Neural progenitor cell (in vitro differentiated cells): ENCODE measurements at regions not wholly inside any gene's neighbourhood (a gene's known extent, or its start where the extent isn't known, plus 50 kb on each side); places are given as distances from the start of the nearest gene placed in this dataset.

Experiments
- DNase-seq: peaks from one replicate; pipeline ENCODE4 v3.0.0-alpha.2; 2016; ENCODE audit warnings: low spot score
- H2AFZ ChIP-seq: fragments of 200-600 bp; sonication (generic); replicated peaks from 2 replicates; pipeline ENCODE4 v1.6.1; 2016; ENCODE audit warnings: antibody characterized with exemption
- H3F3A ChIP-seq: fragments of 200-600 bp; sonication (generic); 2 replicates; pipeline ENCODE4 v1.6.1; 2016; ENCODE audit warnings: antibody characterized with exemption, low read depth
- H3K27ac ChIP-seq: fragments of 200-600 bp; sonication (generic); 2 replicates; pipeline ENCODE4 v1.5.1; 2016; ENCODE audit warnings: mild to moderate bottlenecking
- H3K27me3 ChIP-seq: fragments of 200-600 bp; sonication (generic); 2 replicates; pipeline ENCODE4 v1.6.1; 2016; ENCODE audit warnings: mild to moderate bottlenecking, moderate library complexity
- H3K36me3 ChIP-seq: fragments of 200-600 bp; sonication (generic); 2 replicates; pipeline ENCODE4 v1.5.1; 2016
- H3K4me1 ChIP-seq: fragments of 200-600 bp; sonication (generic); 2 replicates; pipeline ENCODE4 v1.6.1; 2016; ENCODE audit warnings: mixed run types
- H3K4me2 ChIP-seq: fragments of 200-600 bp; sonication (generic); 2 replicates; pipeline ENCODE4 v1.6.1; 2016
- H3K4me3 ChIP-seq: fragments of 200-600 bp; sonication (generic); 2 replicates; pipeline ENCODE4 v1.5.1; 2016
- H3K79me2 ChIP-seq: fragments of 200-600 bp; sonication (generic); 2 replicates; pipeline ENCODE4 v1.6.1; 2016; ENCODE audit warnings: low read depth
- H3K9ac ChIP-seq: fragments of 200-600 bp; sonication (generic); 2 replicates; pipeline ENCODE4 v1.6.1; 2016
- H3K9me3 ChIP-seq: fragments of 200-600 bp; sonication (generic); 2 replicates; pipeline ENCODE4 v1.5.1; 2016; ENCODE audit warnings: low read depth
- H4K20me1 ChIP-seq: fragments of 200-600 bp; sonication (generic); 2 replicates; pipeline ENCODE4 v1.6.1; 2016; ENCODE audit warnings: low read depth
- H3K27ac Mint-ChIP-seq: 3 replicates; pipeline ENCODE4 v1.8.0; 2021; ENCODE audit warnings: mixed read lengths
- H3K27me3 Mint-ChIP-seq: 2 replicates; pipeline ENCODE4 v1.8.0; 2022; ENCODE audit warnings: low read depth, mild to moderate bottlenecking, inconsistent platforms, moderate library complexity, mixed read lengths; ENCODE audit not compliant: insufficient read depth
- H3K36me3 Mint-ChIP-seq: 3 replicates; pipeline ENCODE4 v1.8.0; 2021; ENCODE audit warnings: mixed read lengths
- H3K4me1 Mint-ChIP-seq: 3 replicates; pipeline ENCODE4 v1.8.0; 2021; ENCODE audit warnings: mixed read lengths
- H3K4me3 Mint-ChIP-seq: 3 replicates; pipeline ENCODE4 v1.8.0; 2021; ENCODE audit warnings: mild to moderate bottlenecking, moderate library complexity, mixed read lengths
- H3K9me3 Mint-ChIP-seq: 3 replicates; pipeline ENCODE4 v1.8.0; 2020; ENCODE audit warnings: mixed read lengths
- CTCF ChIP-seq: fragments of 200-600 bp; sonication (generic); IDR thresholded peaks from 2 replicates; pipeline ENCODE4 v1.5.1; 2017; ENCODE audit warnings: antibody characterized with exemption, mild to moderate bottlenecking
- EZH2 ChIP-seq: fragments of 200-600 bp; sonication (generic); IDR thresholded peaks from 2 replicates; pipeline ENCODE4 v1.6.1; 2017; ENCODE audit warnings: antibody characterized with exemption, mild to moderate bottlenecking, moderate library complexity
- EZH2phosphoT487 ChIP-seq: fragments of 200-600 bp; sonication (generic); IDR thresholded peaks from 2 replicates; pipeline ENCODE4 v1.6.1; 2017; ENCODE audit warnings: antibody characterized with exemption

GRCh38 chr6:132952986-132953385, 138.6 kb downstream of the RPS12 start:
- H3K27ac Mint-ChIP-seq, result no peak overlapping the region
- Histone ChIP-seq H3K27me3 (no peaks in the 10 kb centered on the region), H3K9me3 (no peaks in the 10 kb centered on the region), H2AFZ (no peak overlapping the region), H3K27ac (no peak overlapping the region), H4K20me1 (no peaks in the 10 kb centered on the region), H3F3A (no peaks in the 10 kb centered on the region), H3K4me1 (no peaks in the 10 kb centered on the region), H3K9ac (no peak overlapping the region), H3K4me3 (no peak overlapping the region), H3K36me3 (no peaks in the 10 kb centered on the region), H3K79me2 (no peaks in the 10 kb centered on the region), H3K4me2 (no peak overlapping the region)
- peaks cover 4% of the 10 kb centered on the region for H3K4me1 Mint-ChIP-seq
- no peak overlapping the region for H3K4me3 Mint-ChIP-seq
- H3K27me3 Mint-ChIP-seq, result no peaks in the 10 kb centered on the region
- no peak for TF ChIP-seq CTCF
- no peak for DNase-seq
- H3K36me3 Mint-ChIP-seq, result no peaks in the 10 kb centered on the region
- H3K9me3 Mint-ChIP-seq, result no peaks in the 10 kb centered on the region

- H3K4me2 ChIP-seq, result no peak overlapping the region
- Mint-ChIP-seq H3K27me3 (no peaks in the 10 kb centered on the region), H3K9me3 (no peaks in the 10 kb centered on the region), H3K4me3 (no peak overlapping the region), H3K4me1 (no peaks in the 10 kb centered on the region), H3K36me3 (no peaks in the 10 kb centered on the region), H3K27ac (no peak overlapping the region)
- no peaks in the 10 kb centered on the region for H3K4me1 ChIP-seq
- no peak for TF ChIP-seq CTCF
- TF ChIP-seq EZH2phosphoT487, result no peak
- TF ChIP-seq EZH2, result no peak
- H3K4me3 ChIP-seq, result no peak overlapping the region
- no peaks in the 10 kb centered on the region for H3F3A ChIP-seq
- H2AFZ ChIP-seq, result no peak overlapping the region
- no peaks in the 10 kb centered on the region for H3K27me3 ChIP-seq
- no peak overlapping the region for H3K9ac ChIP-seq
- H3K9me3 ChIP-seq, result no peaks in the 10 kb centered on the region
- H3K79me2 ChIP-seq, result no peaks in the 10 kb centered on the region
- H3K36me3 ChIP-seq, result no peaks in the 10 kb centered on the region
- DNase-seq, result no peak
- no peak overlapping the region for H3K27ac ChIP-seq
- H4K20me1 ChIP-seq, result no peaks in the 10 kb centered on the region
Observed at GRCh38 chr6:132954222-132954621, 139.9 kb downstream of the RPS12 start.

- H3K27ac ChIP-seq, result no peak overlapping the region
- no peak for DNase-seq
- Mint-ChIP-seq H3K4me1 (no peaks in the 10 kb centered on the region), H3K27me3 (no peaks in the 10 kb centered on the region), H3K4me3 (no peak overlapping the region), H3K9me3 (no peaks in the 10 kb centered on the region), H3K27ac (no peak overlapping the region), H3K36me3 (no peaks in the 10 kb centered on the region)
- H3K4me2 ChIP-seq, result no peak overlapping the region
- H3K4me1 ChIP-seq, result no peaks in the 10 kb centered on the region
- H3K9ac ChIP-seq, result no peak overlapping the region
- TF ChIP-seq EZH2 (no peak), CTCF (no peak)
- no peaks in the 10 kb centered on the region for H3K9me3 ChIP-seq
- no peaks in the 10 kb centered on the region for H3K27me3 ChIP-seq
- H2AFZ ChIP-seq, result no peak overlapping the region
- H4K20me1 ChIP-seq, result no peaks in the 10 kb centered on the region
- H3K36me3 ChIP-seq, result no peaks in the 10 kb centered on the region
- no peaks in the 10 kb centered on the region for H3K79me2 ChIP-seq
- H3F3A ChIP-seq, result no peaks in the 10 kb centered on the region
- H3K4me3 ChIP-seq, result no peak overlapping the region
Observed at GRCh38 chr6:132954936-132955335, 140.6 kb downstream of the RPS12 start.
